Islet of Langerhans (tissue), 1 donor: ENCODE measurements at regions not wholly inside any gene's neighbourhood (a gene's known extent, or its start where the extent isn't known, plus 50 kb on each side); places are given as distances from the start of the nearest gene placed in this dataset.
"Not testable (repeated sequence)": the region's sequence is repeated elsewhere in the genome, so short reads cannot be mapped to it uniquely, and the experiment has no call there.

Source experiments
- FAIRE-seq: peaks from one replicate; lab custom pipeline; 2011; peaks lifted over from hg19 to GRCh38; lab: Jason Lieb, UNC

GRCh38 chr4:112708772-112709171 is 71.8 kb downstream of the LARP7 start:
- no peak for FAIRE-seq

GRCh38 chr4:112714922-112715901 is 78.3 kb downstream of the LARP7 start:
- no peak for FAIRE-seq

DNA sequence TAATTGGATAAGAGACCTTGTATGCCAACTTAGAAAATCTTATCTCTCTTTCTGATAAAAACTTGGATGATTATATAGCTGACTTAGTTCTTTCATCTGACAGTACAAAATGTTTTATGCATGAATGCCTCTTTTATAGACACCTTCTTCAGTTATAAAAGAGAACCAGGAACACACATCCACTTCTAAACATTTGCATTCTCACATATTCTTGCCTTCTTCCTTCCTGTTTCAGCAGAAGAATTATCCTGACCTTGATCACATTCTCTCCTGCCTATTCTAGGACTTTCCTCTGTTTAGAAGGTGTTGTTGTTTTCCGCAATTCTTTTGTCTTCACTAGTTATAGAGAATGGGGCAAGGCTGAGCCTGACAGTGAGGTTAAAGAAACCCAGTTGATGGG is 80.9 kb downstream of the LARP7 start:
- no peak for FAIRE-seq

- FAIRE-seq, result no peak
Observed at GRCh38 chr4:112721627-112722026, 84.7 kb downstream of the LARP7 start.

DNA sequence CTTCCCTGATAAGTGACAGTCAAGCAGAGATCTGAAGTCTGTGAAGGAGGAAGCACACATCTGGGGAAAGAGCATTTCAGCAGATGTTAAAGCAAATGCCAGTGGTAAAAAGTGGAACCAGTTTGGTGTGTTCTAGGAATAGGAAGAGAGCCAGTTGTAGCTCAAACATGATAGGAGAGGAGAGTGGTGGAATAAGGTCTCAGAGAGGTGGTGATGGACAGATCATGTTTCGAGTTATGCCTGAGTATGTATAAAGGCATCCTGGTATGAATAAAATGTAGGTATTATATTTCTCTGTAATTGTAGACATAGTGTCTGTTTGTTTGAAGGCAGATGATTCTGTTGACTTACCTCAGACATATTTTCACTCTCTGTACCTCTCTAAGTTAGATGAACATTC is 89.1 kb downstream of the LARP7 start:
- FAIRE-seq, result no peak

- not testable (repeated sequence) for FAIRE-seq
Observed at GRCh38 chr4:112727728-112728127, 90.8 kb downstream of the LARP7 start.

DNA sequence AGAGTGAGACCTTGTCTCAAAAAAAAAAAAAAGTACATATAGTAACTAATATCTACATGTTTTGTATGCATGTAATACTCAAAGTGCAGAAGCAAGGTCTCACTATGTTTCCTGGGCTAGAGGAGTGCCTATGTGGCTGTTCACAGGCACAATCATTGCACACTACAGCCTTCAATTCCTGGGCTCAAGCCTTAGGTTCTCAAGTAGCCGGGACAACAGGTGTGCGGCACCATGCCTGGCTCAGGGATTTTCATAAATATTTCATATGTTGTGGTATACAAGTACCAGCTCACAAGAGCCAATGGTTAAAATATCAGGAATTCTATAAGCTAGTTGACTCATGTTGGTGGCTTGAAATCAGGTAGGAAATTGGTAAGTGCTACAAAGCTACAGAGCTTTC is 94.8 kb downstream of the LARP7 start:
- no peak for FAIRE-seq

DNA sequence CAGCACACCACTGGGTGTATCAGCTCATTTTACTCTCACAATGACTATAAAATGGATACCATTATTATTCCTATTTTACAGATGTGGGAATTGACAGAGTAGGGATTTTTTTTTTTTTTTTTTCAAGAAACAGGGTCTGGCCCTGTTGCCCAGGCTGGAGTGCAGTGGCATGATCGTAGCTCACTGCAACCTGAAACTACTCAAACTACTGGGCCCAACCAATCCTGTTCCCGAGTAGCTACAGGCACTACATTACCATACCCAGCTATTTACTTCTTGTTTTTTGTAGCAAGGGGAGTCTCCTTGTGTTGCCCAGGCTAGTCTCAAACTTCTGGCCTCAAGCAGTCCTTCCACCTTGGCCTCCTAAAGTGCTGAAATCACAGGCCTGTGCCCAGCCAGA is 95.2 kb downstream of the LARP7 start:
- FAIRE-seq, result no peak

DNA sequence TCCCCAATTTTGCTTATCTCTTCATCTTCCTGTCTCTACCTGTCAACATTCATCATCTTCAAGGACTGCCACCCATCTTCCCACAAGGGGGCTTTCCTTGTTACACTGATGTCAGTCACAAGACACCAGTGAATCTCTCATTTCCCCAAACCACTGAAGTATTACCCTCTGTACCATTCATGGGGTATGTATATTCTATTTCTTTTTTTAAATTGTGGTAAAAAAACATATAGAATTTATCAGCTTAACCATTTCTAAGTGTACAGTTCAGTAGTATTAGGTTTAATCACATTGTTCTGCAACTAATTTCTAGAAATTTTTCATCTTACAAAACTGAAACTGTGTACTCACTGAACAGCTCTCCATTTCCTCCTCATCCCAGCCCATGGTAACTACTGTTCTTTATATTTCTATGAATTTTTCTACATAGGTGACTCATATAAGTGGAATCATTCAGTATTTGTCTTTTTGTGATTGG is 98.6 kb downstream of the LARP7 start:
- FAIRE-seq, result no peak

- FAIRE-seq, result no peak
Observed at GRCh38 chr4:112736718-112737135, 99.8 kb downstream of the LARP7 start.

DNA sequence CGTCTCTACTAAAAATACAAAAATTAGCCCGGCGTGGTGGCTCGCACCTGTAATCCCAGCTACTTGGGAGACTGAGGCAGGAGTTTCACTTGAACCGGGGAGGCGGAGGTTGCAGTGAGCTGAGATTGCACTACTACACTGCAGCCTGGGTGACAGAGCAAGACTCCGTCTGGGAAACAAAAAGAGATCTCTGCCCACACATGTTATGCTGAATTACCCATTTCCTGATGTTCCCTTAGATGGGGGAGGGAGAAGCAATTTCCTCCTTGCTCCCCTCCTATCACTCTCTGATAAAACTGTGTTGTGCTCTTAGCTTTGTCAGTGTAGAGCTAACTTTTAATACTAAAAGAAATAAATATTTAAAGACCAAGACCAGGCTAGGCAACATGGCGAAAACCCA is 102.5 kb downstream of the LARP7 start:
- no peak for FAIRE-seq

GRCh38 chr4:112747036-112747435 is 110.1 kb downstream of the LARP7 start:
- no peak for FAIRE-seq

- FAIRE-seq, result no peak
Observed at GRCh38 chr4:112748352-112748878, 111.5 kb downstream of the LARP7 start.

GRCh38 chr4:112750749-112751148 is 113.8 kb downstream of the LARP7 start:
- FAIRE-seq, result not testable (repeated sequence)

GRCh38 chr4:112751447-112751846 is 114.5 kb downstream of the LARP7 start:
- FAIRE-seq, result no peak

DNA sequence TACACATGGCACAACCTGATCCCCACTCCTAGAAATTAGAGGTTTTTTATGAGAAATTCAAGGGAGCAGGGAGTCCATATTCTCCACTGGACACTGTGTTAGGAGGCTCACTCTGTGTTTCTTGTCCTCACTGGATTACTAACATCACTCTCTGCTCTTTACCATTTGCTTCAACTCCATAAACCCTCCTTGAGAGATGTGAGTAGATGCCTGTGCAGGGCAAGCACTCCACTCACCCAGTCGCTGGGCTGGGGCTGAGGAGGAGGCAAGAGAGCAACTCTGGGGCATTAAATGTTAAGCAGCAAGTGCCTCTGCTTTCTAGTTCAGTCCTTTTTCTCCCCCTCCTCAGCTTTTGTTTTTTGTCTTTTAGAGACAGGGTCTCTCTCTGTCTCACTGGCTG is 115.1 kb downstream of the LARP7 start:
- FAIRE-seq, result no peak

DNA sequence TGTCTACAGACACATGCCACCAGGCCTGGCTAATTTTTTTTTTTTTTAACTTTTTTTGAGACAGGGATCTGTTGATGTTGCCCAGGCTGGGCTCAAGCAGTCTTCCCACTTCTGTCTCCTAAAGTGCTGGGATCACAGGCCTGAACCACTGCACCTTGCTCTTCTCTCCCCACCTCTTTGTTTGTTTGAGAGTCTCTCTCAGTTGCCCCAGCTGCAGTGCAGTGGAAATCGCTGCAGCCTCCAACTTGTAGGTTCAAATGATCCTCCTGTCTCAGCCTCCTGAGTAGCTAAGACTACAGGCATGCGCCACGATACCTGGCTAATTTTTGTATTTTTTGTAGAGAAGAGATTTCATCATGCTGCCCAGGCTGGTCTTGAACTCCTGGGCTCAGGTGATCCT is 115.6 kb downstream of the LARP7 start:
- FAIRE-seq, result no peak

GRCh38 chr4:112753333-112753732 is 116.4 kb downstream of the LARP7 start:
- FAIRE-seq, result no peak

GRCh38 chr4:112759313-112759712 is 122.4 kb downstream of the LARP7 start:
- no peak for FAIRE-seq

- FAIRE-seq, result no peak
Observed at GRCh38 chr4:112765317-112765974, 128.5 kb downstream of the LARP7 start.

- FAIRE-seq, result no peak
Observed at GRCh38 chr4:112766422-112766821, 129.5 kb downstream of the LARP7 start.

GRCh38 chr4:112767386-112767785 is 130.4 kb downstream of the LARP7 start:
- no peak for FAIRE-seq

DNA sequence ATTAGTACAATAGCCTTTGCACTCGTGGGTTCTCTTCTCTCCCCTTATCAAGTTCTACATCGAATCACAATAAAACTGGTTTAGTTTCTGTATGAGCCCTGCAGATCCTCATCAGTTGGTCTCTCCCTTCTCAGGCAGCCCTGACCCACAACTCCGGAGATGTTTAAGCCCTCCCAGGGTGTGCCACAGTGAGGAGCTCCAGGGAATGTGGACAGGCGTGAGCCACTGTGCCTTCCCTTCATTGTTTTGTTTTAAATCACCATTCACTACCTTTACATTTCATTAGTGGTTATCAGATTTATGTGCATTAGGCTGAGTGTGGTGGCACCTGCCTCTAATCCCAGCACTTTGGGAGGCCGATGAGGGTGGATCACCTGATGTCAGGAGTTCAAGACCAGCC is 133.2 kb downstream of the LARP7 start:
- FAIRE-seq, result no peak
